CD4-positive, alpha-beta T cell (primary cell): ENCODE measurements at regions not wholly inside any gene's neighbourhood (a gene's known extent, or its start where the extent isn't known, plus 50 kb on each side); places are given as distances from the start of the nearest gene placed in this dataset.
"Not testable (repeated sequence)": the region's sequence is repeated elsewhere in the genome, so short reads cannot be mapped to it uniquely, and the experiment has no call there.

ENCODE experiments used
- ATAC-seq: fragments of 200-7000 bp; cut with Tn5 transposase; one replicate; pipeline ENCODE4 v1.10.0; 2022; ENCODE audit warnings: mild to moderate bottlenecking; ENCODE audit not compliant: poor library complexity
- CTCF ChIA-PET: fragments of 350-600 bp; sonication (Branson Sonifier 250); formaldehyde crosslinking; loops from one replicate; lab custom pipeline; 2021; ENCODE audit warnings: antibody characterized with exemption, inconsistent platforms; lab: Charles Lee
- POLR2A ChIA-PET: fragments of 350-600 bp; sonication (Branson Sonifier 250); formaldehyde crosslinking; loops from one replicate; lab custom pipeline; 2021; ENCODE audit warnings: antibody characterized with exemption, inconsistent platforms; lab: Charles Lee
- DNase-seq, 14 experiments: peaks; one replicate each; pipeline ENCODE4 v3.0.0-alpha.2; 2013 to 2020; ENCODE audit warnings: mixed read lengths in 2 of 14
- H3K27ac ChIP-seq, 2 donors: one replicate each; pipeline versions ENCODE4 v1.5.1 to v1.7.0; 2013; ENCODE audit warnings: low read length in 2 of 2, low read depth in 1 of 2, mild to moderate bottlenecking in 1 of 2
- H3K27me3 ChIP-seq, 2 experiments: 1 replicate in 1 of 2; 2 replicates in 1 of 2; pipeline versions ENCODE4 v1.6.1 to v1.7.0; 2013; ENCODE audit warnings: low read length in 2 of 2, control low read depth in 1 of 2, mild to moderate bottlenecking in 1 of 2, moderate library complexity in 1 of 2; ENCODE audit not compliant: insufficient read depth in 2 of 2, control insufficient read depth in 1 of 2
- H3K36me3 ChIP-seq: one replicate; pipeline ENCODE4 v1.6.1; 2013; ENCODE audit warnings: low read length, control low read depth; ENCODE audit not compliant: insufficient read depth
- H3K4me1 ChIP-seq: one replicate; pipeline ENCODE4 v1.6.1; 2013; ENCODE audit warnings: low read length, control low read depth; ENCODE audit not compliant: insufficient read depth
- H3K4me3 ChIP-seq: one replicate; pipeline ENCODE4 v1.5.1; 2013; ENCODE audit warnings: mild to moderate bottlenecking, low read length, moderate library complexity
- H3K9me3 ChIP-seq, 2 experiments: 1 replicate in 1 of 2; 2 replicates in 1 of 2; pipeline versions ENCODE4 v1.6.1 to v1.7.0; 2013; ENCODE audit warnings: low read length in 2 of 2, mild to moderate bottlenecking in 2 of 2, control low read depth in 1 of 2, moderate library complexity in 1 of 2; ENCODE audit not compliant: control insufficient read depth in 1 of 2, insufficient read depth in 1 of 2
- H3K27ac Mint-ChIP-seq: one replicate; pipeline ENCODE4 v1.8.0; 2020; ENCODE audit warnings: mixed read lengths
- H3K27me3 Mint-ChIP-seq: one replicate; pipeline ENCODE4 v1.8.0; 2021; ENCODE audit warnings: mixed read lengths
- H3K36me3 Mint-ChIP-seq: one replicate; pipeline ENCODE4 v1.8.0; 2021; ENCODE audit warnings: low read depth, mixed read lengths
- H3K4me1 Mint-ChIP-seq: one replicate; pipeline ENCODE4 v1.8.0; 2021; ENCODE audit warnings: low read depth, mixed read lengths
- H3K4me3 Mint-ChIP-seq: one replicate; pipeline ENCODE4 v1.8.0; 2020; ENCODE audit warnings: mild to moderate bottlenecking, mixed read lengths
- H3K9me3 Mint-ChIP-seq: one replicate; pipeline ENCODE4 v1.8.0; 2020; ENCODE audit warnings: mixed read lengths
- intact Hi-C, 2 experiments: fragments of 100-400 bp; cut with DNase I in 1 of 2; cut with micrococcal nuclease in 1 of 2; formaldehyde crosslinking; loops; one replicate each; pipeline versions ENCODE4 v1.15.1 to v1.9.0; 2023 to 2025; cut with DNase I, micrococcal nuclease
- TF ChIP-seq, protein P1 (sequence below): fragments of 200-600 bp; IDR thresholded peaks from one replicate; pipeline ENCODE4 v1.8.0; 2022; ENCODE audit warnings: antibody characterized with exemption, mild to moderate bottlenecking

DNA sequence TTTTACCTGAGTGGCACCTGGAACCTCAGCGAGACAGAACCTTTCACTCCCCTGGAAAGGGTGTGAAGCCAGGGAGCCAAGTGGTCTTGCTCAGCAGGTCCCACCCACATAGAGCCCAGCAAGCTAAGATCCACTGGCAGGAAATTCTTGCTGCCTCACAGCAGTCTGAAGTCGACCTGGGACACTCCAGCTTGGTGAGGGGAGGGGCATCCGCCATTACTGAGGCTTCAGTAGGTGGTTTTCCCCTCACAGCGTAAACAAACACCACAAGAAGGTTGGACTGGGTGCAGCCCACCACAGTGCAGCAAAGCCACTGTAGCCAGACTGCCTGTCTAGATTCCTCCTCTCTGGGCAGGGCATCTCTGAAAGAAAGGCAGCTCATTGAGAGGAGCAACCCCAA is 134.7 kb upstream of the RSPO3 start:
- no peaks in the 10 kb centered on the region for H3K36me3 ChIP-seq
- H3K9me3 ChIP-seq = peaks cover 0 to 4% of the 10 kb centered on the region in 2 experiments
- Mint-ChIP-seq H3K27me3 (no peaks in the 10 kb centered on the region), H3K36me3 (no peaks in the 10 kb centered on the region), H3K27ac (no peak overlapping the region), H3K9me3 (peaks cover 7% of the 10 kb centered on the region), H3K4me1 (no peaks in the 10 kb centered on the region), H3K4me3 (no peak overlapping the region)
- intact Hi-C loops = no loop called here
- CTCF ChIA-PET = no interaction called here
- POLR2A ChIA-PET = no interaction called here
- TF ChIP-seq, protein P1, sequence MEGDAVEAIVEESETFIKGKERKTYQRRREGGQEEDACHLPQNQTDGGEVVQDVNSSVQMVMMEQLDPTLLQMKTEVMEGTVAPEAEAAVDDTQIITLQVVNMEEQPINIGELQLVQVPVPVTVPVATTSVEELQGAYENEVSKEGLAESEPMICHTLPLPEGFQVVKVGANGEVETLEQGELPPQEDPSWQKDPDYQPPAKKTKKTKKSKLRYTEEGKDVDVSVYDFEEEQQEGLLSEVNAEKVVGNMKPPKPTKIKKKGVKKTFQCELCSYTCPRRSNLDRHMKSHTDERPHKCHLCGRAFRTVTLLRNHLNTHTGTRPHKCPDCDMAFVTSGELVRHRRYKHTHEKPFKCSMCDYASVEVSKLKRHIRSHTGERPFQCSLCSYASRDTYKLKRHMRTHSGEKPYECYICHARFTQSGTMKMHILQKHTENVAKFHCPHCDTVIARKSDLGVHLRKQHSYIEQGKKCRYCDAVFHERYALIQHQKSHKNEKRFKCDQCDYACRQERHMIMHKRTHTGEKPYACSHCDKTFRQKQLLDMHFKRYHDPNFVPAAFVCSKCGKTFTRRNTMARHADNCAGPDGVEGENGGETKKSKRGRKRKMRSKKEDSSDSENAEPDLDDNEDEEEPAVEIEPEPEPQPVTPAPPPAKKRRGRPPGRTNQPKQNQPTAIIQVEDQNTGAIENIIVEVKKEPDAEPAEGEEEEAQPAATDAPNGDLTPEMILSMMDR = no peak
- H3K27me3 ChIP-seq = no peaks in the 10 kb centered on the region
- no peak overlapping the region for H3K27ac ChIP-seq
- no peak for DNase-seq
- no peak overlapping the region for H3K4me3 ChIP-seq
- ATAC-seq = no peak
- H3K4me1 ChIP-seq = no peaks in the 10 kb centered on the region

DNA sequence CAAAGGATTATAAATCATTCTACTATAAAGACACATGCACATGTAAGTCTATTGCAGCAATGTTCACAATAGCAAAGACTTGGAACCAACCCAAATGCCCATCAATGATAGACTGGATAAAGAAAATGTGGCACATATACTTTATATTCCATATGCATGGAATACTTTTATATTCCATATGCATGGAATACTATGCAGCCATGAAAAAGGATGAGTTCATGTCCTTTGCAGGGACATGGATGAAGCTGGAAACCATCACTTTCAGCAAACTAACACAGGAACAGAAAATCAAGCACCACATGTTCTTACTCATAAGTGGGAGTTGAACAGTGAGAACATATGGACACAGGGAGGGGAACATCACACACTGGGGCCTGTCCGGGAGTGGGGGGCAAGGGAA is 130.3 kb upstream of the RSPO3 start:
- H3K27ac ChIP-seq, H3K27me3 ChIP-seq, ATAC-seq, DNase-seq, H3K9me3 Mint-ChIP-seq, H3K4me1 ChIP-seq, H3K4me1 Mint-ChIP-seq, H3K4me3 Mint-ChIP-seq, CTCF ChIA-PET, H3K4me3 ChIP-seq, H3K27ac Mint-ChIP-seq, POLR2A ChIA-PET, H3K36me3 ChIP-seq, H3K9me3 ChIP-seq, intact Hi-C loops, H3K27me3 Mint-ChIP-seq, H3K36me3 Mint-ChIP-seq: not testable (repeated sequence)

DNA sequence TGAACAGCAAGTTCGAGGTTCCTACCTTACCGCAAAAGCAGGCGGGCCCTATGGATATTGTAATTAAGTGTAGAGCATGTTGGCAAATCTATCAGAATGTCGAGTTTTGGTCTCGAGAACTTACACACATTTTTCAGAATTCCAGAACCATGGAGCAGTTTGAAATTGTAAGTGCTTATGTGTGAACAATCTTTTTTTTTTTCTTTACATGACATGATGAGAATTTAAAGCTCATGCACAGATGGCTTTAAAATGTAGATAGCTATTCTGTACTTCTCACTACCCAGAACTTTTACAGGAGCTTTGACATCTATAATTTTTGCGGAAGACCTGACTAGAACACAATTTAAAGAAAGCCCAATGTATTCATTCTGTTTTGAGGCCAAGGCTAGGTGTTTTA is 117.8 kb upstream of the RSPO3 start:
- Histone ChIP-seq H3K9me3 (no peaks in the 10 kb centered on the region), H3K36me3 (no peaks in the 10 kb centered on the region), H3K27ac (no peak overlapping the region), H3K4me1 (no peaks in the 10 kb centered on the region), H3K27me3 (no peaks in the 10 kb centered on the region), H3K4me3 (no peak overlapping the region)
- ATAC-seq (no peak), DNase-seq (no peak)
- Mint-ChIP-seq H3K36me3 (no peaks in the 10 kb centered on the region), H3K27ac (no peak overlapping the region), H3K4me3 (no peak overlapping the region), H3K9me3 (no peaks in the 10 kb centered on the region), H3K27me3 (no peaks in the 10 kb centered on the region), H3K4me1 (no peaks in the 10 kb centered on the region)
- ChIA-PET POLR2A (no interaction called here), CTCF (no interaction called here)
- TF ChIP-seq, protein P1 = no peak
- intact Hi-C loops = no loop called here

DNA sequence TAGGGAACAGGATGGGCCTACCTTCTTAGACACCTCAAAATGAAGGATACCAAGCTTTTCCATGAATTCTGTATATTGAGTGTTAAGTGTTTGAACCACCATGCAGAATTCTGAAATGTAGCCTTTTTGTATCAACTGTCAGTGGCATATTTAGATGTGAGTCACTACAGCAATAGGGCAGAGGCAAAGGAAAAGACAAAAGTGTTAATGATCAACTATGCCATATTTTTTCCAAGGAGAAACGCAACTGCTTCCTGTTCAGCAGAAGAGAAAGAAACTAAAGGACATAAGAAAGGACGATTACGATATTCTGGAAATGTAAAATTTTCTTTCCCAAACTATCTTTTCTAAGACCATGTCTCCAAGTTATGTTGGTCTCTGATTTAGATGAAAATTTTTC is 104.6 kb upstream of the RSPO3 start:
- ChIA-PET POLR2A (no interaction called here), CTCF (no interaction called here)
- Mint-ChIP-seq H3K4me3 (no peak overlapping the region), H3K36me3 (no peaks in the 10 kb centered on the region), H3K27ac (no peak overlapping the region), H3K4me1 (no peaks in the 10 kb centered on the region), H3K27me3 (no peaks in the 10 kb centered on the region), H3K9me3 (no peaks in the 10 kb centered on the region)
- Histone ChIP-seq H3K4me1 (no peaks in the 10 kb centered on the region), H3K4me3 (no peak overlapping the region), H3K9me3 (no peaks in the 10 kb centered on the region), H3K36me3 (no peaks in the 10 kb centered on the region), H3K27ac (no peak overlapping the region), H3K27me3 (no peaks in the 10 kb centered on the region)
- DNase-seq = no peak
- no peak for ATAC-seq
- TF ChIP-seq, protein P1 = no peak
- intact Hi-C loops = no loop called here
